HG03025 (cell line): ENCODE measurements at regions not wholly inside any gene's neighbourhood (a gene's known extent, or its start where the extent isn't known, plus 50 kb on each side); places are given as distances from the start of the nearest gene placed in this dataset.
A peak's percentile ranks its signal among the peaks of the same experiment; 100 is the strongest.
"Not testable (repeated sequence)": the region's sequence is repeated elsewhere in the genome, so short reads cannot be mapped to it uniquely, and the experiment has no call there.

Experiments
- ATAC-seq: cut with Tn5 transposase; IDR thresholded peaks from one replicate; pipeline ENCODE4 v1.9.1; 2021; ENCODE audit warnings: mild to moderate bottlenecking, moderate library complexity; ENCODE audit not compliant: unreplicated experiment, low FRiP score

DNA sequence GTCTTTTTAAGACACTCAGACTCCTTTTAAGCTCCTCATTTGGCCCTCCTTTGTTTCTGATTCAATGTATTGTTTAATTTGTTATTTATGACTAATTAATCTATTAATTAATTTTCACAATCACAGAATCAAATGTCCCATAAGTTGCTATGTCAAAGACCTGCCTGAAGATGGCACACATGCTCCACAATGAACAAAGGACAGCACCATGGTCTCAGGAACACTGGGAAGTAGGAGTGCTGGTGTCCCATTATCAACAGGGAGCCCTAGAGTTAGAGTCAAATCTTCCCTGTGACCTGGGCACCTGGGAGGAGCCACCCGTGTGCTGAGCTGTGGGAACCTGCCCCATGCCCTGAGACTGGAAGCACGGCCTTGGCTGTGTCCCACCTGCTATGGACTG is 1164.3 kb downstream of the RPIA start:
- ATAC-seq, result not testable (repeated sequence)

DNA sequence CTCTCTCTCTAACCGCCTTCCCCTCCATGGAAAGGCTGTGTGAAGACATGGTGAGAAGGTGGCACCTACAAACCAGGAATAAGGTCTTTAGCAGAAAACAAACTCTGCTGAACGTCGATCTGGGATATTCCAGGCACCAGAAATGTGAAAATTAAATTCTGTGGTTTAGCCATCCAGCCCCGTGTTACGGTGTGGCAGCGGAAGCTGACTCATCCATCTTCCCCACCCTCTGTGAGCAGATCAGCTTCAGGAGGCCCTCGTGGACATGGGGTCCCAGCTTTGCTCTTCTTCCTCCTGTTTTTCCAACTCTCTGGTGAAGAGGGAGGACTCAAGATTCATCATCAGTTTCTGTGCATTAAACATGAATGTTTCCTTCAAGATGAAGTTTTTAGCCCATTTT is 1164.8 kb downstream of the RPIA start:
- ATAC-seq, result not testable (repeated sequence)

DNA sequence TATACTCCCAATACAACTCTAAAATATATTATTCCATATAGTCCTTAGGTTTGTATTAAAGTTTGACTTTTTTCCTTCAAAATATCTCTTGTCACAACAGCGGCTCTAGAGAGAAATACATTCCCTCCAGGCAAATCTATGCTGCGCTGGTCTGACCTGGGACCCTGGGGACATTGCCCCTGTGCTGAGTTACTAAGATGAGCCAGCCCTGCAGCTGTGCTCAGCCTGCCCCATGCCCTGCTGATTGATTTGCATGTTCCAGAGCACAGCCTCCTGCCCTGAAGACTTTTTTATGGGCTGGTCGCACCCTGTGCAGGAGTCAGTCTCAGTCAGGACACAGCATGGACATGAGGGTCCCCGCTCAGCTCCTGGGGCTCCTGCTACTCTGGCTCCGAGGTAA is 1170.7 kb downstream of the RPIA start:
- not testable (repeated sequence) for ATAC-seq

DNA sequence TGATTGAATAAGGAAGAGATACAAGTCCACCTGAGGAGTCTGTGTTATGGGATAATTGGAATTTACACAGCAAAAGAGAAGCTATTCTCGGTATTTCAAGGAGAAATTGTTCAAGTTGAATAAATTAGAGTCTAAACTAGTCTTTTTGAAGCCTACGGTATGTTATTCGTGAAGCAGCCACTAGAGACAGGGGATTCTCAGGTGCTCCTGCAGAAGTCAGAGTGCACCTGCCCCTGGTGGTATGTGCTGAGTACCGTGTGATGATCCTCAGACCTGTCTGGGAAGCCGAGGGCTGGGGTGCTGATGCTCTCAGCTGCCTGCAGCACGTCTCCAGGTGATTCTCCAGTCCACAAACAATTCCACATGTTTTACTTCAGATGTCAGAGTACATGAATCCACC is 1171.7 kb downstream of the RPIA start:
- ATAC-seq, result not testable (repeated sequence)

- ATAC-seq, result not testable (repeated sequence)
Observed at GRCh38 chr2:89874810-89875595, 1183.5 kb downstream of the RPIA start.

DNA sequence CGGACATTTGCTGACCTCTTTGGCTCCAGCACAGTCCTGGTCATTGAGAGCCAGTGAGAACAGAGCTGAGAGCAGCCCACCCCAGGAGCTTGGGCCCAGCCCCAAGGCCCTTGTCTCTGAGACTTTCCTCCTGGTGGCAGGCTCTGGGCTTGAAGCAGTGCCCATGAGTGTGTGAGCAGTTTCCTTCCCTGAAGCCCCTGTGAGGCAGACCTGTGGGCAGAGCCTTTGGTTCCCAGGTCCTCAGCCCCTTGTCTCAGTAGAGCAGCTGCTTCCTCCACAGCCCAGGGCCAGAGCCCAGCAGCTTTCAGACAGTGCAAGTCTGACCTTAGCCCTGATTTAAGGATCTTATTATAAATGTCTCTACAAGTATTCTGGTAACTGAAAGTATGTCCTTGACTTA is 1185.0 kb downstream of the RPIA start:
- not testable (repeated sequence) for ATAC-seq

DNA sequence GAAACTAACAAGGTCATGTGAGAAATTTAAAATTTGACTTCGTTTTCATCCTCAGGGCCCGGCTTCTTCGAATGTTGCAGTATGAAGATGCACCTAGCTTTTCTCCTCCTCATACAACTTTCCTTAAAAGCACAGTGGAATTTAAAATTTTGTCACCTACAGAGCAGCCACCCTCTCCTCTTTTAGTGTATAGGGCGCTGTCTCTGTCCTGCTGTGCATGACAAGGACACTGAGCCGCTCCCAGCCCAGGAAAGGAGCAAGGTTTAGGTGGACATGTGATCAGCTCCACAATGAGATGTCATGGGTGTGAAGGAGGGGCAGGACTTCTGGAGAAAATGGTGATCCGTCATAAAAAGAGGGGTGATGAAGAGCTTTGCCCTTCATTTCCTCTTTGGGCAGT is 1185.4 kb downstream of the RPIA start:
- not testable (repeated sequence) for ATAC-seq

DNA sequence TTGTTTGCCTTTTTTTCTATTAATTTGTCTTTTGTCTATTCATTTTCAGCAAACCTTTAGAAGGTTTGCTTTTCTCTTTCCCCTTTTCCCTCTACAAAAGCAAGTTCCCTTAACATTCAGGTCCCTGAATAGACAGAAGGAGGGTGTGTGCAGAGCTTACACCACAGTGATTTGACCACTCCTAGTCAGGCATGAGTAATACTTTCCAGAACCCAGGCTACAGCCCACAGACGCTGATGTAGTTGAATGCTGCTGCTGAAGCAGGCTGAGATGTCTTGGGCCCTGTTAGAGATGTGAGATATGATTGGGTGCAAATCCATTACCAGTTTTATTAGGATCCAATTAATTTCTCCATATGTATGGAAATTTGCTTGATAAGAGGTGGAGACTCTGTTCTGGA is 1191.4 kb downstream of the RPIA start:
- ATAC-seq, result not testable (repeated sequence)

DNA sequence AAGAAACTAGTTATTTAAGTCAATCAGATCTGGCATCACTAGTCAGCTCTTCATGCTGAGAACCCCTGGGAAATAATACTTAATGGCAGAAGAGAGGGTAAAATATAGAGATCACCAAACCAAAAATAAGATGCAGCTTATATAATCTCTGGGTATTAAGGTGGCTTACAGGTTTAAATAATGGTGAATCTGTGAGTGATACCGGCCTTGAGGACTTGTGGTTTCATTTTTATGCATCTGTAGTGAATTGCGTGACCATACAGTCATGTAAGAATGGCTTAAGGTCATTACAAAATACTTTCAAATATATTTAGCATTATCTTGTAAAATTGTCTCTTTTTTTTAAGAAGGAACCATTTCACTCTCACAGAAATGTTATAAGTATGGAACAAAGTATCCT is 1192.2 kb downstream of the RPIA start:
- not testable (repeated sequence) for ATAC-seq

GRCh38 chr2:89885071-89885470 is 1193.6 kb downstream of the RPIA start:
- ATAC-seq, result not testable (repeated sequence)

GRCh38 chr2:89888693-89889092 is 1197.2 kb downstream of the RPIA start:
- not testable (repeated sequence) for ATAC-seq

- ATAC-seq, result not testable (repeated sequence)
Observed at GRCh38 chr2:89890185-89890773, 1198.8 kb downstream of the RPIA start.

- not testable (repeated sequence) for ATAC-seq
Observed at GRCh38 chr2:89894988-89895387, 1203.5 kb downstream of the RPIA start.

- not testable (repeated sequence) for ATAC-seq
Observed at GRCh38 chr2:89895629-89896028, 1204.2 kb downstream of the RPIA start.

DNA sequence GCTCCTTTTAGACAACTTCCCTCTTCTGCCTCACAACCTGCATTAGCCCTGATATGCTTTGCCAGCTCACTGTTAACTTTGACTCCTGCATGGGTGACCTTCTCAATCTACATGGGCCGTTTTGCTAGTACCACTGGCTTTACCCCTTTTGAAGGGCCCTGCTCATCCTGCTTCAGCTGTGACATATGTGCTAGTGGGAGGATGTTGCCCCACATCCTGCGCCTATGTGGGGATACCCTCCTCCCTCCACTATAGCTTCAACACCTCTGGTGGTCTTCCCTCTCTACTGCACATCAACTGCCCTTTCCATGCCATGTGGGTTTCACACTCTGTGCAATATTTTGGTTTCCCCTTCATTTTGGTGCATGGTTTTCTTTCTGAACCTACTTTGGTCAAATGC is 1235.5 kb downstream of the RPIA start:
- ATAC-seq, result not testable (repeated sequence)

DNA sequence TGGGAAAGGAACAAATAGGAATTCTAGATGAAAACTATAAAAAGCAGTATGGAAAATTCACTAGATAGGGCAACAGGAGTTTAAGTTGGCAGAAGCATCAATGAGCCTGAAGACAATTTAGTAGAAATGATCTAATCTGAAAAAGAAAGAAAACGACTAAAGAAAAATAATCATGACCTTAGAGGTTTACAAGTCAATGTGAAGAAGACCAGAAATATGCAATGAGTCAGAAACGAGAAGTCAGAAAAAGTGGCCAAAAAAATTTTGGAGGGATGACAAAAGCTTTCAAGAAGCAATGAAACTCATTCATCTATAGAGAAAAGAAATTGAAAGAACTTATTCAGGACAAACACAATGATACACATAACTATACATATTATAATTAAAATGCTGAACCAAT is 1244.0 kb downstream of the RPIA start:
- ATAC-seq, result not testable (repeated sequence)

GRCh38 chr2:89936011-89936410 is 1244.5 kb downstream of the RPIA start:
- ATAC-seq, result not testable (repeated sequence)

- ATAC-seq, result not testable (repeated sequence)
Observed at GRCh38 chr2:89936559-89936958, 1245.1 kb downstream of the RPIA start.

- ATAC-seq, result peak; percentile 74
Observed at GRCh38 chr2:89938756-89939155, 1247.3 kb downstream of the RPIA start.

DNA sequence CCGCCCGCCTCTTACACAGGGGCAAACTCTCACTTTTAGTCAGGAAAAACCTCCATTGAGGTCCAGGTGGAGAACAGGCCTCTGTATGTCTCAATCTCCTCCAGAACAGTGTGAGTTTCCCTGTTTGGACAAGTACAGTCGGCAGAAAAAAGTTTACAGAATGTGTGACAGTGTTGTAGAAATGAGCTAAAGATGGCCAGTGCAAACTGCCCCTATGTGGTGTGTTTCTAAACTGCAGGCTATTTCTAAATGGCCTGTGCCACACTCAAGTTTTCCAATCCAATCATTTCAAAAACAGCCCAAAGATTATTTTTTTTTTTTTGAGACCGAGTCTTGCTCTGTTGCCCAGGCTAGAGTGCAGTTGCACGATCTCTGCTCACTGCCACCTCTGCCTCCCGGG is 1252.8 kb downstream of the RPIA start:
- not testable (repeated sequence) for ATAC-seq

- not testable (repeated sequence) for ATAC-seq
Observed at GRCh38 chr2:89945004-89945616, 1253.6 kb downstream of the RPIA start.
